OCI-LY3 (cell line): ENCODE measurements at regions not wholly inside any gene's neighbourhood (a gene's known extent, or its start where the extent isn't known, plus 50 kb on each side); places are given as distances from the start of the nearest gene placed in this dataset.

Experiments used
- H2AFZ ChIP-seq: fragments of 200-600, 300-600 bp; shearing (Covaris generic); 2 replicates; pipeline ENCODE4 v1.6.0; 2014; ENCODE audit warnings: antibody characterized with exemption, low read depth, low read length
- H3K27ac ChIP-seq: fragments of 200-600, 300-600 bp; sonication (generic); 2 replicates; pipeline ENCODE4 v1.5.1; 2014; ENCODE audit warnings: mild to moderate bottlenecking, low read length, moderate library complexity, mixed read lengths
- H3K27me3 ChIP-seq: fragments of 200-600, 300-600 bp; sonication (generic); 2 replicates; pipeline ENCODE4 v1.6.1; 2014; ENCODE audit warnings: low read depth, low read length, mixed read lengths
- H3K36me3 ChIP-seq: fragments of 200-600, 300-600 bp; sonication (generic); replicated peaks from 2 replicates; pipeline ENCODE3; 2014; ENCODE audit warnings: low read depth, low read length, mixed read lengths
- H3K4me1 ChIP-seq: fragments of 300-600, 200-600 bp; sonication (generic); 2 replicates; pipeline ENCODE4 v1.6.1; 2014; ENCODE audit warnings: low read length, mixed read lengths
- H3K4me2 ChIP-seq: fragments of 200-600, 300-600 bp; sonication (generic); 2 replicates; pipeline ENCODE4 v1.6.1; 2014; ENCODE audit warnings: low read length, mixed read lengths
- H3K4me3 ChIP-seq: fragments of 300-600, 200-600 bp; sonication (generic); 2 replicates; pipeline ENCODE4 v1.5.1; 2014; ENCODE audit warnings: antibody characterized with exemption, mild to moderate bottlenecking, low read length, moderate library complexity
- H3K79me2 ChIP-seq: fragments of 300-600, 200-600 bp; shearing (Covaris generic); 2 replicates; pipeline ENCODE4 v1.6.1; 2014; ENCODE audit warnings: mild to moderate bottlenecking, low read length, mixed read lengths
- H3K9ac ChIP-seq: fragments of 300-600, 200-600 bp; shearing (Covaris generic); 2 replicates; pipeline ENCODE4 v1.6.0; 2014; ENCODE audit warnings: mild to moderate bottlenecking, low read length, moderate library complexity
- H3K9me3 ChIP-seq: fragments of 200-600, 300-600 bp; shearing (Covaris generic); 2 replicates; pipeline ENCODE4 v1.6.1; 2014; ENCODE audit warnings: low read length, mixed read lengths; ENCODE audit not compliant: insufficient read depth
- H4K20me1 ChIP-seq: fragments of 200-600, 300-600 bp; sonication (generic); 2 replicates; pipeline ENCODE4 v1.6.1; 2016; ENCODE audit warnings: low read length, mixed read lengths; ENCODE audit not compliant: insufficient read depth
- EZH2phosphoT487 ChIP-seq: fragments of 200-600 bp; shearing (Covaris generic); IDR thresholded peaks from 2 replicates; pipeline ENCODE4 v1.6.1; 2018; ENCODE audit warnings: antibody characterized with exemption, mixed run types, low read depth

DNA sequence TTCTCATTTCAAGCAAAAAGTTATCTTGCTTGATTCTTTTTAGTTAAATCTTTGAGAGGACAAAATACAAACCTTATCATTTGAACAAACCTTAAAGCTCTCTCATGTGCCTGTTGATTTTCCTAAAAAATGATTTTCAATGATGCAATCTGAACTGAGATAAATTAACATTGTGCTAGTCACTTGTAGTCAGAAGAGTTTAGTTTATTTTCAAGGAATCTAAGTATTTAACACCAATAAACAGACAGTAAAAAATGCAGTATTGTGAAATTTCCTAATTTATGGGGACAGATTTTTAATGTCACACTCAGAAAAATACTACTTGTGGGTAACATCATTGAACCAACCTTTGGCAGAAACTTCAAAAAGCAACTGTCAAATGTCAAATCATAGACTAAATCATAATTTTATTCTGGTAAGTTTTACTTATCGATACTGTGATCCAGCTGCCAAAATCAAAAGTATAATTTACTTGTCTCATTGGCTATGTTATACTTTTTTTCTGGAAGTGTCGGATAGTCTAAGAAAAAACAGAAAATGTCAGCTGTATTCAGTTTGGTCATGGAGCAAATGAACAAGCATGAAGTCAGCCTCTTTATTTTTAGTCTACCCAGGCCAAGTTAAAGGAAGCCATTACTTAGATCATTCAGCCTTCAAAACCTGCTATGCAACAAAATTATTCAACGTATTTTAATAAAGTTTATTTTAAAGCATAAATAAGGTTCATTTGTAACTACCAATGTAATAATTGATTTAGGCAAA is 52.4 kb upstream of the FNDC3B start:
- H2AFZ ChIP-seq, result no peak overlapping the region
- no peaks in the 10 kb centered on the region for H3K9me3 ChIP-seq
- 0 out of 2 replicates have a peak, but pooled peaks cover 3% of the 10 kb centered on the region for H3K4me1 ChIP-seq
- no peak overlapping the region for H3K4me3 ChIP-seq
- no peaks in the 10 kb centered on the region for H4K20me1 ChIP-seq
- no peak overlapping the region for H3K27ac ChIP-seq
- no peaks in the 10 kb centered on the region for H3K27me3 ChIP-seq
- TF ChIP-seq EZH2phosphoT487, result no peak
- H3K36me3 ChIP-seq, result no peaks in the 10 kb centered on the region
- H3K4me2 ChIP-seq, result no peak overlapping the region
- no peak overlapping the region for H3K9ac ChIP-seq
- no peaks in the 10 kb centered on the region for H3K79me2 ChIP-seq
